Neural crest cell (in vitro differentiated cells): ENCODE measurements at regions not wholly inside any gene's neighbourhood (a gene's known extent, or its start where the extent isn't known, plus 50 kb on each side); places are given as distances from the start of the nearest gene placed in this dataset.

Source experiments
- DNase-seq: peaks from one replicate; pipeline ENCODE4 v3.0.0; 2021; ENCODE audit warnings: low read depth, mixed read lengths, low spot score
- H3K27ac Mint-ChIP-seq: one replicate; pipeline ENCODE4 v1.8.0; 2021; ENCODE audit warnings: mild to moderate bottlenecking, mixed read lengths; ENCODE audit not compliant: unreplicated experiment
- H3K27me3 Mint-ChIP-seq: 2 replicates; pipeline ENCODE4 v1.8.0; 2021; ENCODE audit warnings: low read depth, mild to moderate bottlenecking, mixed read lengths
- H3K36me3 Mint-ChIP-seq: 2 replicates; pipeline ENCODE4 v1.8.0; 2021; ENCODE audit warnings: low read depth, mild to moderate bottlenecking, mixed read lengths
- H3K4me1 Mint-ChIP-seq: 2 replicates; pipeline ENCODE4 v1.8.0; 2021; ENCODE audit warnings: mixed read lengths
- H3K4me3 Mint-ChIP-seq: one replicate; pipeline ENCODE4 v1.8.0; 2021; ENCODE audit warnings: mild to moderate bottlenecking, mixed read lengths
- H3K9me3 Mint-ChIP-seq: 2 replicates; pipeline ENCODE4 v1.8.0; 2021; ENCODE audit warnings: mixed read lengths
- CTCF ChIP-seq: fragments of 200-600 bp; sonication (generic); conservative IDR thresholded peaks from 2 replicates; pipeline ENCODE4 v1.5.0; 2021; ENCODE audit warnings: antibody characterized with exemption, mild to moderate bottlenecking

GRCh38 chr1:163864207-163864606 is 542.5 kb downstream of the NUF2 start:
- no peaks in the 10 kb centered on the region for H3K27me3 Mint-ChIP-seq

GRCh38 chr1:163866564-163866963 is 544.8 kb downstream of the NUF2 start:
- no peaks in the 10 kb centered on the region for H3K4me1 Mint-ChIP-seq
- no peak for TF ChIP-seq CTCF
- no peak overlapping the region for H3K27ac Mint-ChIP-seq
- peaks cover 6% of the 10 kb centered on the region for H3K9me3 Mint-ChIP-seq
- DNase-seq: no peak
- H3K36me3 Mint-ChIP-seq: no peaks in the 10 kb centered on the region
- no peak overlapping the region for H3K4me3 Mint-ChIP-seq
- no peaks in the 10 kb centered on the region for H3K27me3 Mint-ChIP-seq

More at GRCh38 chr1:163864207-163864606, 542.5 kb downstream of the NUF2 start:
- Mint-ChIP-seq H3K36me3 (no peaks in the 10 kb centered on the region), H3K4me1 (no peaks in the 10 kb centered on the region), H3K4me3 (no peak overlapping the region), H3K9me3 (peaks cover 6% of the 10 kb centered on the region), H3K27ac (no peak overlapping the region)
- DNase-seq: no peak
- TF ChIP-seq CTCF: no peak

GRCh38 chr1:163870666-163871065 is 548.9 kb downstream of the NUF2 start:
- H3K4me1 Mint-ChIP-seq: peaks cover 7% of the 10 kb centered on the region
- H3K36me3 Mint-ChIP-seq: no peaks in the 10 kb centered on the region
- peaks cover 6% of the 10 kb centered on the region for H3K9me3 Mint-ChIP-seq
- no peak for TF ChIP-seq CTCF
- no peak for DNase-seq
- no peaks in the 10 kb centered on the region for H3K27me3 Mint-ChIP-seq
- H3K4me3 Mint-ChIP-seq: no peak overlapping the region
- no peak overlapping the region for H3K27ac Mint-ChIP-seq

GRCh38 chr1:163872067-163872466 is 550.3 kb downstream of the NUF2 start:
- Mint-ChIP-seq H3K36me3 (no peaks in the 10 kb centered on the region), H3K27ac (no peak overlapping the region), H3K4me1 (peaks cover 13% of the 10 kb centered on the region), H3K4me3 (no peak overlapping the region), H3K27me3 (no peaks in the 10 kb centered on the region), H3K9me3 (peaks cover 6% of the 10 kb centered on the region)
- no peak for DNase-seq
- no peak for TF ChIP-seq CTCF

- no peak overlapping the region for H3K4me3 Mint-ChIP-seq
- H3K36me3 Mint-ChIP-seq: no peaks in the 10 kb centered on the region
- no peak overlapping the region for H3K27ac Mint-ChIP-seq
- peak; percentile 57 for TF ChIP-seq CTCF
- no peaks in the 10 kb centered on the region for H3K9me3 Mint-ChIP-seq
- no peaks in the 10 kb centered on the region for H3K27me3 Mint-ChIP-seq
- no peak for DNase-seq
- peaks cover 13% of the 10 kb centered on the region for H3K4me1 Mint-ChIP-seq
These were observed 552.3 kb downstream of the NUF2 start for GRCh38 chr1:163874070-163874469.
